Renal cortical epithelial cell (primary cell): ENCODE measurements at regions not wholly inside any gene's neighbourhood (a gene's known extent, or its start where the extent isn't known, plus 50 kb on each side); places are given as distances from the start of the nearest gene placed in this dataset.
"Not testable (repeated sequence)": the region's sequence is repeated elsewhere in the genome, so short reads cannot be mapped to it uniquely, and the experiment has no call there.

ENCODE experiments used
- DNase-seq: peaks from one replicate; pipeline ENCODE4 v3.0.0-alpha.2; 2011; ENCODE audit warnings: low read depth

- no peak for DNase-seq
These were observed 182.5 kb upstream of the API5 start for GRCh38 chr11:43129329-43129728.

GRCh38 chr11:43130616-43131015 lies 181.2 kb upstream of the API5 start:
- no peak for DNase-seq

GRCh38 chr11:43135966-43136534 lies 175.7 kb upstream of the API5 start:
- no peak for DNase-seq

- DNase-seq, result no peak
These were observed 173.1 kb upstream of the API5 start for GRCh38 chr11:43138621-43139140.

- no peak for DNase-seq
These were observed 166.1 kb upstream of the API5 start for GRCh38 chr11:43145653-43146052.

GRCh38 chr11:43150697-43151096 lies 161.1 kb upstream of the API5 start:
- no peak for DNase-seq

GRCh38 chr11:43164831-43165230 lies 147.0 kb upstream of the API5 start:
- DNase-seq, result no peak

GRCh38 chr11:43165393-43165792 lies 146.4 kb upstream of the API5 start:
- not testable (repeated sequence) for DNase-seq

GRCh38 chr11:43168241-43168640 lies 143.6 kb upstream of the API5 start:
- not testable (repeated sequence) for DNase-seq

- DNase-seq, result no peak
These were observed 139.3 kb upstream of the API5 start for GRCh38 chr11:43172477-43172876.

GRCh38 chr11:43177975-43178374 lies 133.8 kb upstream of the API5 start:
- DNase-seq, result no peak

GRCh38 chr11:43194459-43194858 lies 117.3 kb upstream of the API5 start:
- not testable (repeated sequence) for DNase-seq

GRCh38 chr11:43197379-43197778 lies 114.4 kb upstream of the API5 start:
- DNase-seq, result no peak

- DNase-seq, result no peak
These were observed 111.8 kb upstream of the API5 start for GRCh38 chr11:43200031-43200430.

GRCh38 chr11:43212279-43212678 lies 99.5 kb upstream of the API5 start:
- DNase-seq, result no peak

- no peak for DNase-seq
These were observed 97.3 kb upstream of the API5 start for GRCh38 chr11:43214471-43214870.

GRCh38 chr11:43217849-43218248 lies 93.9 kb upstream of the API5 start:
- DNase-seq, result no peak

GRCh38 chr11:43222215-43222614 lies 89.6 kb upstream of the API5 start:
- no peak for DNase-seq

- DNase-seq, result no peak
These were observed 88.8 kb upstream of the API5 start for GRCh38 chr11:43223026-43223425.

GRCh38 chr11:43234881-43235280 lies 76.9 kb upstream of the API5 start:
- no peak for DNase-seq

GRCh38 chr11:43238341-43238740 lies 73.5 kb upstream of the API5 start:
- DNase-seq, result no peak

- no peak for DNase-seq
These were observed 72.0 kb upstream of the API5 start for GRCh38 chr11:43239791-43240190.

GRCh38 chr11:43242401-43242800 lies 69.4 kb upstream of the API5 start:
- no peak for DNase-seq

GRCh38 chr11:43243927-43244326 lies 67.9 kb upstream of the API5 start:
- DNase-seq, result no peak
